H1 (cell line): ENCODE measurements at regions not wholly inside any gene's neighbourhood (a gene's known extent, or its start where the extent isn't known, plus 50 kb on each side); places are given as distances from the start of the nearest gene placed in this dataset.

Source experiments
- CTCF ChIA-PET: fragments of 300-600 bp; sonication (Branson Sonifier 250); formaldehyde crosslinking; loops from one replicate; lab custom pipeline; 2021; ENCODE audit not compliant: partially characterized antibody; lab: Charles Lee
- POLR2A ChIA-PET: fragments of 300-600 bp; sonication (Branson Sonifier 250); formaldehyde crosslinking; loops from one replicate; lab custom pipeline; 2021; ENCODE audit warnings: inconsistent platforms; ENCODE audit not compliant: partially characterized antibody; lab: Charles Lee
- DNase-seq, 2 experiments: peaks; one replicate each; pipeline versions ENCODE4 v3.0.0 to v3.0.0-alpha.2; 2010 to 2022; ENCODE audit warnings: low spot score in 2 of 2, low read depth in 1 of 2, mixed read lengths in 1 of 2
- FAIRE-seq: peaks from 2 replicates; lab custom pipeline; 2011; peaks lifted over from hg19 to GRCh38; lab: Jason Lieb, UNC
- H2AFZ ChIP-seq: 2 replicates; pipeline ENCODE4 v1.8.1; 2012; ENCODE audit warnings: low read length, inconsistent platforms
- H2AK5ac ChIP-seq: 2 replicates; pipeline ENCODE4 v1.6.1; 2013; ENCODE audit warnings: low read depth, low read length
- H2BK120ac ChIP-seq: replicated peaks from 2 replicates; pipeline ENCODE3; 2013; ENCODE audit warnings: low read depth, low read length, inconsistent platforms
- H2BK12ac ChIP-seq: 2 replicates; pipeline ENCODE4 v1.6.1; 2013; ENCODE audit warnings: low read depth, low read length
- H2BK15ac ChIP-seq: 2 replicates; pipeline ENCODE4 v1.6.1; 2013; ENCODE audit warnings: low read length
- H2BK20ac ChIP-seq: 2 replicates; pipeline ENCODE4 v1.6.1; 2013; ENCODE audit warnings: low read length
- H2BK5ac ChIP-seq: 2 replicates; pipeline ENCODE4 v1.6.1; 2013; ENCODE audit warnings: low read depth, low read length
- H3K14ac ChIP-seq: 2 replicates; pipeline ENCODE4 v1.6.1; 2013; ENCODE audit warnings: inconsistent platforms; ENCODE audit not compliant: insufficient read length
- H3K18ac ChIP-seq: 2 replicates; pipeline ENCODE4 v1.6.1; 2013; ENCODE audit warnings: low read length; ENCODE audit errors: extremely low read depth
- H3K23ac ChIP-seq: 2 replicates; pipeline ENCODE4 v1.6.1; 2013; ENCODE audit warnings: inconsistent platforms; ENCODE audit not compliant: insufficient read length
- H3K23me2 ChIP-seq: 2 replicates; pipeline ENCODE4 v1.6.1; 2013; ENCODE audit warnings: low read depth, low read length
- H3K27ac ChIP-seq: 2 replicates; pipeline ENCODE4 v1.6.1; 2011; ENCODE audit warnings: low read depth, low read length, inconsistent platforms
- H3K27me3 ChIP-seq, 4 experiments: replicated peaks in 1 of 4; 1 replicate in 1 of 4; 2 replicates in 3 of 4; pipeline versions ENCODE4 v1.6.1 to v1.8.1; 2011 to 2013; ENCODE audit warnings: low read length in 3 of 4, mild to moderate bottlenecking in 3 of 4, inconsistent platforms in 2 of 4, mixed read lengths in 2 of 4, moderate library complexity in 1 of 4; ENCODE audit not compliant: control insufficient read depth in 3 of 4, insufficient read depth in 3 of 4; ENCODE audit errors: extremely low read depth in 1 of 4
- H3K36me3 ChIP-seq, 4 experiments: 2 replicates each; pipeline versions ENCODE4 v1.6.1 to v1.8.1; 2011 to 2013; ENCODE audit warnings: mild to moderate bottlenecking in 4 of 4, low read length in 3 of 4, moderate library complexity in 2 of 4, control low read depth in 1 of 4, inconsistent platforms in 1 of 4; ENCODE audit not compliant: insufficient read depth in 4 of 4, control insufficient read depth in 2 of 4
- H3K4ac ChIP-seq: replicated peaks from 2 replicates; pipeline ENCODE3; 2013; ENCODE audit warnings: low read length, low read depth, mixed read lengths, inconsistent platforms; ENCODE audit not compliant: insufficient read length
- H3K4me1 ChIP-seq, 4 experiments: replicated peaks in 1 of 4; 1 replicate in 1 of 4; 2 replicates in 3 of 4; pipeline versions ENCODE4 v1.6.1 to v1.8.1; 2011 to 2013; ENCODE audit warnings: low read length in 3 of 4, inconsistent platforms in 2 of 4, mixed read lengths in 1 of 4; ENCODE audit not compliant: insufficient read depth in 4 of 4, control insufficient read depth in 3 of 4
- H3K4me2 ChIP-seq, 2 experiments: 2 replicates each; pipeline versions ENCODE4 v1.6.1 to v1.8.1; 2011 to 2013; ENCODE audit warnings: low read depth in 2 of 2, low read length in 2 of 2, control low read depth in 1 of 2, inconsistent platforms in 1 of 2, mild to moderate bottlenecking in 1 of 2; ENCODE audit not compliant: insufficient read depth in 1 of 2
- H3K4me3 ChIP-seq, 4 experiments: fragments of 200-600, 300-600 bp in 1 of 4; sonication (generic), shearing (Covaris generic), sonication (Bioruptor Twin) in 1 of 4; 2 replicates each; pipeline versions ENCODE4 v1.5.1 to v1.8.1; 2011 to 2016; ENCODE audit warnings: low read length in 4 of 4, low read depth in 3 of 4, control low read depth in 2 of 4, inconsistent platforms in 2 of 4, mild to moderate bottlenecking in 2 of 4, mixed read lengths in 1 of 4, moderate library complexity in 1 of 4; ENCODE audit not compliant: insufficient read depth in 2 of 4; ENCODE audit errors: extremely low read depth in 1 of 4
- H3K56ac ChIP-seq: replicated peaks from 2 replicates; pipeline ENCODE3; 2013; ENCODE audit warnings: low read depth, mild to moderate bottlenecking, mixed read lengths, low read length, inconsistent platforms; ENCODE audit not compliant: insufficient read length
- H3K79me1 ChIP-seq: 2 replicates; pipeline ENCODE4 v1.6.1; 2013; ENCODE audit warnings: low read depth, low read length, control low read depth
- H3K79me2 ChIP-seq, 2 experiments: 2 replicates each; pipeline versions ENCODE4 v1.6.1 to v1.8.1; 2012 to 2013; ENCODE audit warnings: low read length in 2 of 2, mild to moderate bottlenecking in 2 of 2, inconsistent platforms in 1 of 2; ENCODE audit not compliant: insufficient read depth in 2 of 2, control insufficient read depth in 1 of 2
- H3K9ac ChIP-seq, 4 experiments: replicated peaks in 1 of 4; 1 replicate in 1 of 4; 2 replicates in 3 of 4; pipeline versions ENCODE4 v1.6.1 to v1.8.1; 2011 to 2013; ENCODE audit warnings: low read depth in 3 of 4, low read length in 3 of 4, control low read depth in 2 of 4, mild to moderate bottlenecking in 2 of 4, moderate library complexity in 2 of 4, inconsistent platforms in 1 of 4; ENCODE audit errors: extremely low read depth in 1 of 4
- H3K9me3 ChIP-seq, 2 experiments: 2 replicates each; pipeline versions ENCODE4 v1.6.1 to v1.8.1; 2012 to 2013; ENCODE audit warnings: mild to moderate bottlenecking in 2 of 2, moderate library complexity in 2 of 2, control low read depth in 1 of 2, inconsistent platforms in 1 of 2, low read depth in 1 of 2, low read length in 1 of 2, mixed read lengths in 1 of 2; ENCODE audit not compliant: insufficient read depth in 2 of 2
- H4K20me1 ChIP-seq, 2 experiments: replicated peaks in 1 of 2; 2 replicates each; pipeline versions ENCODE3 to v1.8.1; 2011 to 2013; ENCODE audit warnings: inconsistent platforms in 2 of 2, low read length in 2 of 2, mild to moderate bottlenecking in 1 of 2; ENCODE audit not compliant: insufficient read depth in 2 of 2, control insufficient read depth in 1 of 2
- H4K5ac ChIP-seq: 2 replicates; pipeline ENCODE4 v1.6.1; 2013; ENCODE audit warnings: low read length, low read depth, mixed read lengths, inconsistent platforms; ENCODE audit not compliant: insufficient read length
- H4K8ac ChIP-seq: 2 replicates; pipeline ENCODE4 v1.8.0; 2013; ENCODE audit warnings: mild to moderate bottlenecking, moderate library complexity, low read length, inconsistent platforms; ENCODE audit not compliant: insufficient read depth; ENCODE audit errors: extremely low read depth
- H4K91ac ChIP-seq: replicated peaks from 2 replicates; pipeline ENCODE3; 2013; ENCODE audit warnings: low read length, mixed read lengths, inconsistent platforms; ENCODE audit not compliant: insufficient read length
- CREB1 ChIP-seq: IDR thresholded peaks from 2 replicates; pipeline ENCODE4 v1.6.1; 2012; ENCODE audit warnings: inconsistent platforms
- RXRA ChIP-seq: IDR thresholded peaks from 2 replicates; pipeline ENCODE4 v1.6.1; 2011; ENCODE audit warnings: low read depth, mild to moderate bottlenecking, low read length, moderate library complexity; ENCODE audit not compliant: insufficient read depth

GRCh38 chr7:159329818-159330378 is 185.2 kb upstream of the VIPR2 start:
- H3K4ac ChIP-seq = no peak overlapping the region
- H3K18ac ChIP-seq = no peak overlapping the region
- H3K4me3 ChIP-seq = no peak overlapping the region
- H4K20me1 ChIP-seq = no peaks in the 10 kb centered on the region
- no peaks in the 10 kb centered on the region for H3K36me3 ChIP-seq
- no peaks in the 10 kb centered on the region for H3K79me2 ChIP-seq
- H3K27me3 ChIP-seq = no peaks in the 10 kb centered on the region
- H3K27ac ChIP-seq = no peak overlapping the region
- no peak overlapping the region for H4K8ac ChIP-seq
- no peak overlapping the region for H3K56ac ChIP-seq
- no peaks in the 10 kb centered on the region for H3K4me1 ChIP-seq
- TF ChIP-seq RXRA = no peak
- TF ChIP-seq CREB1 = no peak
- no peaks in the 10 kb centered on the region for H3K79me1 ChIP-seq
- DNase-seq (no peak), FAIRE-seq (no peak)
- H2BK120ac ChIP-seq = no peak overlapping the region
- H3K23me2 ChIP-seq = no peaks in the 10 kb centered on the region
- no peak overlapping the region for H3K4me2 ChIP-seq
- no peak overlapping the region for H2AFZ ChIP-seq
- CTCF ChIA-PET = no interaction called here
- no peak overlapping the region for H2BK15ac ChIP-seq
- no peak overlapping the region for H2BK12ac ChIP-seq
- H3K14ac ChIP-seq = no peak overlapping the region
- no peak overlapping the region for H2BK20ac ChIP-seq
- H2BK5ac ChIP-seq = no peak overlapping the region
- H4K91ac ChIP-seq = no peak overlapping the region
- H3K23ac ChIP-seq = no peak overlapping the region
- H3K9ac ChIP-seq = no peak overlapping the region
- no peak overlapping the region for H4K5ac ChIP-seq
- peaks cover 52 to 62% of the 10 kb centered on the region in 2 experiments for H3K9me3 ChIP-seq
- H2AK5ac ChIP-seq = no peak overlapping the region
- POLR2A ChIA-PET = no interaction called here
